HUES6 (cell line): ENCODE measurements at regions not wholly inside any gene's neighbourhood (a gene's known extent, or its start where the extent isn't known, plus 50 kb on each side); places are given as distances from the start of the nearest gene placed in this dataset.

ENCODE experiments used
- H3K27ac ChIP-seq: 2 replicates; pipeline ENCODE4 v1.7.0; 2013; ENCODE audit warnings: low read depth, mild to moderate bottlenecking, low read length, inconsistent platforms
- H3K27me3 ChIP-seq: 2 replicates; pipeline ENCODE4 v1.6.1; 2013; ENCODE audit warnings: low read length; ENCODE audit not compliant: control insufficient read depth, insufficient read depth
- H3K36me3 ChIP-seq: 2 replicates; pipeline ENCODE4 v1.6.1; 2013; ENCODE audit warnings: low read length; ENCODE audit not compliant: control insufficient read depth, insufficient read depth
- H3K4me1 ChIP-seq: 2 replicates; pipeline ENCODE4 v1.6.1; 2013; ENCODE audit warnings: low read length; ENCODE audit not compliant: control insufficient read depth, insufficient read depth
- H3K4me3 ChIP-seq: 2 replicates; pipeline ENCODE4 v1.5.1; 2013; ENCODE audit warnings: low read depth, low read length
- H3K9ac ChIP-seq: one replicate; pipeline ENCODE4 v1.6.1; 2013; ENCODE audit warnings: mild to moderate bottlenecking, low read length
- H3K9me3 ChIP-seq: 2 replicates; pipeline ENCODE4 v1.6.1; 2013; ENCODE audit warnings: low read depth, low read length; ENCODE audit not compliant: control insufficient read depth, insufficient read depth

GRCh38 chr3:72054976-72055375, 270.0 kb upstream of the PROK2 start:
- no peaks in the 10 kb centered on the region for H3K36me3 ChIP-seq
- H3K9ac ChIP-seq, result no peak overlapping the region
- no peak overlapping the region for H3K27ac ChIP-seq
- no peaks in the 10 kb centered on the region for H3K27me3 ChIP-seq
- H3K4me1 ChIP-seq, result no peaks in the 10 kb centered on the region; the same call in 1 of the 2 replicates
- H3K4me3 ChIP-seq, result no peak overlapping the region
- no peaks in the 10 kb centered on the region; the same call in 1 of the 2 replicates for H3K9me3 ChIP-seq

DNA sequence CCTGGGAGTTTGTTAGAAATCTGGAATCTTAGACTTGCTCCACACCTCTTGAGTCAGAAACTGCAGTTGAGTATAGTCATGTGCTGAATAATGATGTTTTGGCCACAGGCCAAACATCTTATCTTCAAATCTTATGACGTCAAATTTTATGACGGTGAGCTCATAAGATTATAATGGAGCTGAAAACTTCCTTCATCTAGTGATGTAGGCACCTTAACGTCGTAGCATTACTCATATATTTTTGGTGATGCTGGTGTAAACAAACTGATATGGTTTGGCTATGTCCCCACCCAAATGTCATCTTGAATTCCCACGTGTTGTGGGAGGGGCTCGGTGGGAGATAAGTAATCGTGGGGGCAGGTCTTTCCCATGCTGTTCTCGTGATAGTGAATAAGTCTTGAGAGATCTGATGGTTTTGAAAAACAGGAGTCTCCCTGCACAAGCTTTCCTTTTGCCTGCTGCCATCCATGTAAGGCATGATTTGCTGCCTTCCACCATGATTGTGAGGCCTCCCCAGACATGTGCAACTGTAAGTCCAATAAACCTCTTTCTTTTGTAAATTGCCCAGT, 268.0 kb upstream of the PROK2 start:
- no peak overlapping the region for H3K9ac ChIP-seq
- no peaks in the 10 kb centered on the region for H3K36me3 ChIP-seq
- H3K27ac ChIP-seq, result no peak overlapping the region
- H3K27me3 ChIP-seq, result no peaks in the 10 kb centered on the region
- H3K4me3 ChIP-seq, result no peak overlapping the region
- H3K9me3 ChIP-seq, result no peaks in the 10 kb centered on the region
- no peaks in the 10 kb centered on the region; the same call in 1 of the 2 replicates for H3K4me1 ChIP-seq

DNA sequence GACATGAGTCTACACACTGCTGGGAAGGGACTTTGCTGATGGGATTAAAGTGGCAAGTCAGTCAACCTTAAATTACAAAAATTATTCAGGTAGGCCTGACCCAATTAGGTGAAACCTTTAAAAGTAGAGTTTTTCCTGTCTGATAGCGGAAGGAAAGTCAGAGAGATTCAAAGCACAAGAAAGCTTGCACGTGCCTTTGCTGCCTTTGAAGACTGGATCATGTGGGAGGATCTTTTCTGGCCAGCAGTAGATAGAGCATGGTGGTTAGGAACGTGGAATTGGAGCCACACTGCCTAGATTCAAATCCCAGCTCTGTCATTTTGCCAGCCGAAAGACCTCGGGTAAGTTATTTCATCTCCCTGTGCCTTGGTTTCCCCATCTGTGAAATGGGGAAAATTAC, 265.8 kb upstream of the PROK2 start:
- Histone ChIP-seq H3K4me1 (no peaks in the 10 kb centered on the region; the same call in 1 of the 2 replicates), H3K27ac (no peak overlapping the region), H3K9ac (no peak overlapping the region), H3K36me3 (no peaks in the 10 kb centered on the region), H3K4me3 (no peak overlapping the region), H3K27me3 (no peaks in the 10 kb centered on the region), H3K9me3 (no peaks in the 10 kb centered on the region)

- no peak overlapping the region for H3K9ac ChIP-seq
- H3K4me3 ChIP-seq, result no peak overlapping the region
- no peaks in the 10 kb centered on the region; the same call in 1 of the 2 replicates for H3K4me1 ChIP-seq
- no peaks in the 10 kb centered on the region for H3K36me3 ChIP-seq
- H3K9me3 ChIP-seq, result no peaks in the 10 kb centered on the region
- no peaks in the 10 kb centered on the region for H3K27me3 ChIP-seq
- H3K27ac ChIP-seq, result no peak overlapping the region
These were observed 265.2 kb upstream of the PROK2 start for GRCh38 chr3:72050048-72050632.

DNA sequence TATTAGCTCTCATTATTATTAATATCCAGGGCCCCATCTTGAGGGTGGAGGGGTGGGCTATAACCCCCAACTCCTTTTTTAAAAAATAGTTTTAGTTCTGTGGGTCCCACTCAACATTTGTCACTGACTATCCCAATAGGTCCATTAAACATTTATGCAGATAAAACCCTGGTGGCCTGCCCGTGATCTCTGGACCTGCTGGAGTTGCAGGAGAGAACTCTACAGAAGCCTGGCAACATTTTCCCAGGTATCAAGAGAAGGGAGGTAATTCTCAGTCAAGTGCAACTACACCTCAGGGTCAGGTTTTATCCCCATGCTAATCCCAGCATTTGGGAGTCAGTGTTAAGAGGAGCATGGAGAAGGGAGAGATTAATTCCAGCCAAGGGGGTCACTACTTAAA, 264.4 kb upstream of the PROK2 start:
- no peaks in the 10 kb centered on the region for H3K9me3 ChIP-seq
- H3K4me3 ChIP-seq, result no peak overlapping the region
- H3K4me1 ChIP-seq, result no peaks in the 10 kb centered on the region; the same call in 1 of the 2 replicates
- H3K9ac ChIP-seq, result no peak overlapping the region
- no peak overlapping the region for H3K27ac ChIP-seq
- H3K36me3 ChIP-seq, result no peaks in the 10 kb centered on the region
- H3K27me3 ChIP-seq, result no peaks in the 10 kb centered on the region

DNA sequence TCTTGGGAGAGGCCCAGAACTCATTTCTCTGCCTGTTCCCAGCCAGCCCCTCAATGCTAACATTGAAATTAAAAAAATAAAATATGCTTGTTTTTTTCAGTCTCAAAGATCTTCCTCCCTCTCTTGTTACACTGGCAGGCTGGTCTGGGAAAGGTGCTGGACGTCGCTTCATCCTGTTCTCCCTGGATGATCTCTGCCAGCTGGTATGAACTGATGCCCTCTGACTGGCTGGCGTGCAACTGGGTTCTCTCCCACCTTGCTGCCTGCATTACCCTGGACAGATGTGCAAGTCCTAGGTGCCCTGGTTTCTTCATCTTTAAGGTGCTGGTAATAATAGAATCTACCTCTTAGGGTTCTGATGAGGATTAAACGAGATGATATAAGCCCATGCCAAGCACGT, 263.9 kb upstream of the PROK2 start:
- H3K4me3 ChIP-seq, result no peak overlapping the region
- H3K27ac ChIP-seq, result no peak overlapping the region
- H3K4me1 ChIP-seq, result no peaks in the 10 kb centered on the region; the same call in 1 of the 2 replicates
- H3K36me3 ChIP-seq, result no peaks in the 10 kb centered on the region
- no peaks in the 10 kb centered on the region for H3K9me3 ChIP-seq
- H3K27me3 ChIP-seq, result no peaks in the 10 kb centered on the region
- no peak overlapping the region for H3K9ac ChIP-seq

- no peaks in the 10 kb centered on the region; the same call in 1 of the 2 replicates for H3K4me1 ChIP-seq
These were observed 262.4 kb upstream of the PROK2 start for GRCh38 chr3:72047221-72047871.

GRCh38 chr3:72044231-72044855, 259.4 kb upstream of the PROK2 start:
- Histone ChIP-seq H3K27ac (no peak overlapping the region), H3K36me3 (no peaks in the 10 kb centered on the region), H3K9ac (no peak overlapping the region), H3K9me3 (no peaks in the 10 kb centered on the region), H3K4me3 (no peak overlapping the region), H3K4me1 (no peaks in the 10 kb centered on the region), H3K27me3 (no peaks in the 10 kb centered on the region)

More at GRCh38 chr3:72047221-72047871, 262.4 kb upstream of the PROK2 start:
- Histone ChIP-seq H3K27me3 (no peaks in the 10 kb centered on the region), H3K9ac (no peak overlapping the region), H3K36me3 (no peaks in the 10 kb centered on the region), H3K9me3 (no peaks in the 10 kb centered on the region), H3K27ac (no peak overlapping the region), H3K4me3 (no peak overlapping the region)

DNA sequence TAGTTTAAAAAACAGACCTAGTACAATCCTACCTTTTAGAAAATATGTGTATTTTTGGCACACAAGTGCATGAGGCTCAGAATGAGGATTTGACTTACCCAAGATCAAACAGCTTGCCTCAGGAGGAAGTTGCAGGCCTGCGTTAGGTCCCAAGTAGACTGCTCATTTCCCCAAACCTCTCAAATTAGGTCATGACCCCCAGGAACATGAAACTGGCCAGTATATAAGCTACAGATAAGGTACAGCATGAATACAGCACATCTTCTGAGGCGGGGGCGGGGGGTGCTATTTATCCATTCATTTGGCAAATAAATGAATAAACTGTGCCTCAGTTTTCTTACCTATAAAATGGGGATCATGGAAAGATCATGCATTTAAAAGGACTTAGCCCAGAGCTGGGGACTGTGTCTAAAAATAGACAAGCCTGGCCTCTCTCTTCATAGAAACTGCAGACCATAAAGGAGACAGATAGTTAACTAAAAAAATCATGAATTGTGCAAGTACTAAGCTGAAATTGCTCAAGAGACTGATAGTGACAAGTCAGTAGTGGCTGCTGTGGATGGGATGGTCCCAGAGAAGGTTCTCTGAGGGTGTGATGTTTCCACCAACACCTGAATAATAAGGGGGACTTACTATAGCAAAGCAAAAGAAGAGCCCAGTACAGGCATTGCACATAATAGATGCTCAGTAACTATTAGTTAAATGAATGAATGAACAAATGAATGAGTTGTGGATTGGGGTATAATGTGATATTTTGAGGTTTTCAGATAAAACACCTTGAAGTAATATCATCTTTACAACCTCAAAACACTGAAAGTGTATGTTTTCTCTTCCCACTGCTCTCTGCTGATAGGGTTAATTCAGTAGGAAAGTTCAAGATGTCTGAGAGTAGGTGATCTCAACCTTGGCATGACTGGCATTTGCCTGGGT, 258.5 kb upstream of the PROK2 start:
- H3K27me3 ChIP-seq, result no peaks in the 10 kb centered on the region
- H3K9ac ChIP-seq, result no peak overlapping the region
- no peaks in the 10 kb centered on the region for H3K9me3 ChIP-seq
- no peaks in the 10 kb centered on the region for H3K36me3 ChIP-seq
- no peaks in the 10 kb centered on the region for H3K4me1 ChIP-seq
- H3K4me3 ChIP-seq, result no peak overlapping the region
- no peak overlapping the region for H3K27ac ChIP-seq

DNA sequence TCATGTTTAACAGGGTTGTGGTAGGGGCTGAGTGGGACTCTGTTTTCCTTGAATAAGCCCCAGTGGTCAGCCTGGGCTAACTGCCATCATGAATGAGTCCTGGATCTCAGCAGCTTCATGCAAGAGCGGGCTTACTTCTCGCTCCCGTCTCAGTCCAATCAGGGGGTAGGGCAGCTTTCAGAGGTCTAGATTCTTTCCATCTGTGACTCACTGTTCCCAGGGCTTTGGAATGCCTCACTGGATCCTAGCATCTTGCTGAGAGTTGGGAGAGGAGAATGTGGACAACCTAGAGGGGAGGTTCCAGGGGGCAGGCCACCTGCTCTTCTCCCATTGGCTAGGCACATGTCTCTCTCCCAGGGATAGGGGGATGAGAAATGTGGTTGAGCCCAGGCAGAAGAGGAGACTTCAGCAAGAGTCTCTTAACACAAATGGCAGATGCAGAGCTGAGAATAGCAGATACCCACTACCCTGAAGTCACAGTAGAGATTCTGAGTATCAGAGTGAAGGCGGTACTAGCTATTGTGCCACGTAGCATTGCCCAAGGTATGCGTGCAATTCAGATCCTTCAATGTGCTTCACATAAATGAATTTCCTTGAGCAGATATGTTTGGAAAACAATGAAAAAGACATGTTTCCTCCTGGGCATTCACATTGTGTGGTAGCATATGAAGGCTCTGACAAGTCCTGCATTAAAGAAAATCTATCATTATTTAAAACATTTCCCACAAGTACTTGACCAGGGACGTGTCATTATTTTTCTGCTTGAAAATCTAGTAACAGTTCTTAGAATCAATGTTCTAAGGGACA, 257.7 kb upstream of the PROK2 start:
- H3K27me3 ChIP-seq, result no peaks in the 10 kb centered on the region
- no peaks in the 10 kb centered on the region for H3K4me1 ChIP-seq
- no peak overlapping the region for H3K4me3 ChIP-seq
- H3K27ac ChIP-seq, result no peak overlapping the region
- no peaks in the 10 kb centered on the region for H3K36me3 ChIP-seq
- 0 out of 2 replicates have a peak, but pooled peaks cover 3% of the 10 kb centered on the region for H3K9me3 ChIP-seq
- H3K9ac ChIP-seq, result no peak overlapping the region
